NCI-H446 treated with DMSO at 0.1 percent for 48 hours (cell line): ENCODE measurements at regions not wholly inside any gene's neighbourhood (a gene's known extent, or its start where the extent isn't known, plus 50 kb on each side); places are given as distances from the start of the nearest gene placed in this dataset.

ENCODE experiments used
- DNase-seq: peaks from one replicate; lab custom pipeline; 2025; lab: John Stamatoyannopoulos, UW

GRCh38 chr4:131054489-131055019 is 1958.6 kb downstream of the C4orf33 start:
- DNase-seq, result no peak

GRCh38 chr4:131061734-131062133 is 1965.8 kb downstream of the C4orf33 start:
- DNase-seq, result no peak

DNA sequence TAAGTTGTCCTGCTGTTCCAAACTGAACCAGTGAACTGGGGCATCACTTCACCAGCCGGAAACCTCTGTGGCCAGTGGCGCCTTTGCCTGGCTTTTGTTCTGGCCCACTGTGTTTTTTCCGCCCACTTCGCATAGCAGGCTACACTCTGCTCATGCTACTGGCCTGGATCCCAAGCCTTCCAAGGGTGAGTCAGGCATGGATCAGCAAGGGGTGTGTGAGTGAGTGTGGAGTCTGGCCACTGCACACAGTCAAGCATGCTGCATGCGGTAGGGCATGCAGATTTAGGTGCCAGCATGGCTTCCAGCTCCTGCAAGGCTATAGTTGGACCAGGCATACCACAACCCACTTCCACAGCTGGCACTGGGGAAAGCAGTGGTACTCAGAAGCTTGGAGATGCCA is 1967.9 kb downstream of the C4orf33 start:
- peak; percentile 7 for DNase-seq

GRCh38 chr4:131081069-131081468 is 1985.1 kb downstream of the C4orf33 start:
- no peak for DNase-seq

DNA sequence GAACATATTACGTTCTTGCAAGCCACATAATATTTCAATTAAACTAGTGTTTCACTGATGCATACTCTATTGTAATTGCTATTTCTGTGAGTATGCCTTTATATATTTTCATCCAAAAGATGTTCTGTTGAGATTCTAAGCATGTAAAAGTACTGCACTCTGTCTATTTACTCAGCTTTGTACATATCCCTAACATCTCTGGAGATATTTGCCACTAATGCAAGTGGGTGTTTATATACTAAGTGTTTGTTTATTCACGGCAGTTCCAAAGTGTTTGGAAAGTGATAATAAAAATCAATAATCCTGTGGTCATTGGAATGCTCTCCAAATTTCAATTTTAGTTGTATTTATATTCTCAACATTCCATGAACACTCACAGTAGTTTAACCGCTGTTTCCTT is 1989.0 kb downstream of the C4orf33 start:
- DNase-seq, result no peak

DNA sequence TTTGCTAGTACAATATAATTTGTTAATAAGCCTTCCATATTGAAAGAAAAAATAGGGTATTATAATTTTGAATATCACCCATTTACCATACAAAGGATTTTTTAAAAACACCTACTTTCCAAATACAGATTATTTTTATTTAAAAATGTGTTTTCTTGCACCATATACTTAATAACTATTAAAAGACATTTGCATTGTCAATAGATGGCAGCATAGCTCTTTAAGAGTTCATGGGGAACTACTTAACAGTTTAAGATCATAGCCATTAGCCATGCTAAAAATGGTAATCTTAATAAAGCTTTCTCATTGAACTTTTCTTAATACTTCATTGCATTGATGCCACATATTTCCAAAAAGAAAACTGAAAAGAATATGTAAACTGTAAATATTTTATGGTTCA is 1995.9 kb downstream of the C4orf33 start:
- peak; percentile 15 for DNase-seq

GRCh38 chr4:131093303-131093702 is 1997.4 kb downstream of the C4orf33 start:
- no peak for DNase-seq

GRCh38 chr4:131098976-131099375 is 2003.0 kb downstream of the C4orf33 start:
- no peak for DNase-seq

GRCh38 chr4:131113273-131113672 is 2017.3 kb downstream of the C4orf33 start:
- no peak for DNase-seq

- DNase-seq, result no peak
Measured at GRCh38 chr4:131113704-131114103, 2017.8 kb downstream of the C4orf33 start.

GRCh38 chr4:131119661-131120060 is 2023.7 kb downstream of the C4orf33 start:
- no peak for DNase-seq

DNA sequence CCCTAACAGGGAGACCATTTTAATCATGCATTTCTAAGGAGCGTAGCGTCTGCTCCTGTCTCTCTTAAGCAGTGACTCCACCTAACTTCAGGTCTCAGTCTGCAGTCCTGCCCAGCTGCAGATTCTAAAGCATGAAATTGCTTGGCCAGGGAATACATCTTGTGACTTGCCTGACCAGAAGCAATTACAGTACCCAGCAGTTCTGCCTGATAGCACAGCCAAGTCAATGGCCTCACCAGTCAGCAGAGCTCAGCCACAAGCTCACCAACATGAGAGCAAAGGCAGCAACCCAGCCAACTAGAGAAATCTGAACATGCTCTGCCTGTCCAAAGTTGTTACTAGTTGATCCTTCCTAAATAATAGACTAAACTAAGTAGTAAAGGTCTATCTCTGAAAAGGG is 2011.9 kb upstream of the PCDH10 start:
- no peak for DNase-seq

GRCh38 chr4:131159261-131159660 is 1989.8 kb upstream of the PCDH10 start:
- DNase-seq, result no peak

DNA sequence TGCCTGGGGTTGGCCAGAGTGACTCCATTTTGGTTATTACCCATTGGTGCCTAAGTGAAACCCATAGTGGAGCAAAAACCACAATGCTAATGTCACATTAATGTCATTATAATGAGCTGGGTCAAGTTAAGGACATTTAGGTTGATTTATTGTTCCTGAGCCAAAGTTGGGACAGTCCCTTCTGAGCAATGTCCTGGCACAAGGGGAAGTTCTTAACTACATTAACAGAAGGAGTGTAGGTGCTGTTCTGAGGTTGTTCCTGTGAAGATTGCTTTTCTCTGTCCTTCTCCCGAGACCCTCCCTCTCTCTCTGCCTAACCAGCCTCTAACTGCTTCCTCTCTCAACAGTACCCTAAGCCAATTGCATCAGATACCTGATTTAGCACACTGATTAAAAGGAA is 1956.8 kb upstream of the PCDH10 start:
- DNase-seq, result no peak

DNA sequence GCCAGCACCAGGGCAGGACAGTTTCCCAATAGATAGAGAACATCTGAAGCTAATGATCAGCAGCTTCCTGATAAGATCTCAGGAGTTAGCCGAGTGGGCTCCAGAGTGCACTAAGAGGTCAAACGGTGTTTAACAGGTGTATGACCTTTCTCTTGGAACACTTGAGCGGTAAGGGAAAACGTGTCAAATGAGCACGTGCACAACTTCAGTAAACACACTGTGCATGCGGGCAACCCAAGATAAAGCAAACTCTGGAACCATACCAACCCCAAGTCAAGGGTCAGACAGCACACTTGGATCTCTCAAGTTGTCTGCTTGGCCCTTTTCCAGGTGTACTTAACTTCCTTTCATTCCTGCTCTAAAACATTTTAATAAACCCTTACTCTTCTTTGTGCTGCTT is 1941.5 kb upstream of the PCDH10 start:
- DNase-seq, result no peak

- no peak for DNase-seq
Measured at GRCh38 chr4:131248314-131248713, 1900.8 kb upstream of the PCDH10 start.

GRCh38 chr4:131251321-131251720 is 1897.8 kb upstream of the PCDH10 start:
- DNase-seq, result peak; percentile 62

DNA sequence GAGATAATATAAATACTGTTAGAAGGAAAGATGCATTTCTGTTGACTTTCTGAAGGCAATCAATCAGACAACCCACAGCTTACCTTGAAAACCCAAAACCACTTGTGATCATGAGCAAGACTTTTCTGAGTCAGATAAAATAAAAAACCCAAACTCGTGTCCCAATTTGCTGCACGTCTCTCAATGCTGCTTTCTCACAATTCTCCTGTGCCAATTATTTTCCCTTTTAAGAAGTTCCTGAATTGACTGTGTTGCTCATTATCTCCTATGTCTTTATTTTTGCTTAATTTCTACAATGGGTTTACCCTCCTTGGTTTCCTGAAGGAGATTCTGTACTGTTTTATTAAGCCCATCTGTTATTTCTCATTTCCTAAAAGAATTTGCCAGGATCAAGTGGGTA is 1891.9 kb upstream of the PCDH10 start:
- no peak for DNase-seq

- no peak for DNase-seq
Measured at GRCh38 chr4:131258361-131258760, 1890.7 kb upstream of the PCDH10 start.

GRCh38 chr4:131288441-131288840 is 1860.7 kb upstream of the PCDH10 start:
- DNase-seq, result no peak

- DNase-seq, result no peak
Measured at GRCh38 chr4:131296192-131296591, 1852.9 kb upstream of the PCDH10 start.

DNA sequence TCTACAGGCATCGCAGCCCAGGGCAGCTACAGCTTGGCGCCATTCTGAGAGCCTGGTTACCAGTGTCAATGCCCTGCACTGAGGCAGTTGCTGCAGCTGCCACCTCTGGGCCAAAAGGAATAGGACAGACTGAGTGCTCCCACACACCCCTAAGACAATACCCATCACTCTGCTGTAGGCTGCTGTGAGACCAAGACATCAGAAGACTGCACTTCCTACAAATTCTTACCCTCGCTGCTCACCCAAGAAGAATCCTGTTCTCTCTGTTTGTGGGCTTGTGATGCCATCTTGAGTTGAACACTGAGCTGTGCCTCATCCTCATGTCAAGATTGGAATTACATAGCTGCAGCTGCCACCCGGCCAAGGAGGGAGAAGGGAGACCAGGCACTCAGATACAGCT is 1847.0 kb upstream of the PCDH10 start:
- DNase-seq, result peak; percentile 73

- DNase-seq, result no peak
Measured at GRCh38 chr4:131304686-131305085, 1844.4 kb upstream of the PCDH10 start.

GRCh38 chr4:131309628-131310027 is 1839.5 kb upstream of the PCDH10 start:
- DNase-seq, result no peak

DNA sequence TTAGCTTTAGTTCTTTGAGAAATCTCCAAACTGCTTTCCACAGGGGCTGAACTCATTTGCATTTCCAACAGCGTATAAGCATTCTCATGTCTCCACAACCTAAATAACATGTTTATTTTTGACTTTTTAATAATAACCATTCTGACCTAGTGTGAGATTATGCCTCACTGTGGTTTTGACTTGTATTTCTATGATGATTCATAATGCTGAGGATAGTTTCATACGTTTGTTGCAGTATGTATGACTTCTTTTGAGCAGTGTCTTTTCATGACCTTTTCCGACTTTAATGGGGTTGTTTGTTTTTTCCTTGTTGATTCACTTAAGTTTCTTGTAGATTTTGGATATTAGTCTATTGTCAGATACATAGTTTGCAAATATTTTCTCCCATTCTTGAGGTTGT is 1833.0 kb upstream of the PCDH10 start:
- no peak for DNase-seq
